Stimulated activated CD4-positive, alpha-beta T cell treated with anti-CD3 and anti-CD28 coated beads, Interleukin-4, amount 100 ng/mL, for 24 hours (primary cell): ENCODE measurements at regions not wholly inside any gene's neighbourhood (a gene's known extent, or its start where the extent isn't known, plus 50 kb on each side); places are given as distances from the start of the nearest gene placed in this dataset.

Source experiments
- DNase-seq: peaks from one replicate; pipeline ENCODE4 v3.0.0-alpha.2; 2020

GRCh38 chr13:105168295-105168694, 1367.2 kb downstream of the EFNB2 start:
- DNase-seq: no peak

GRCh38 chr13:105167385-105167784, 1368.1 kb downstream of the EFNB2 start:
- no peak for DNase-seq

GRCh38 chr13:105165449-105166125, 1369.9 kb downstream of the EFNB2 start:
- no peak for DNase-seq

- no peak for DNase-seq
Measured at GRCh38 chr13:105159841-105160240, 1375.6 kb downstream of the EFNB2 start.

GRCh38 chr13:105153611-105154010, 1381.9 kb downstream of the EFNB2 start:
- DNase-seq: no peak

GRCh38 chr13:105151639-105152038, 1383.8 kb downstream of the EFNB2 start:
- DNase-seq: no peak

GRCh38 chr13:105147461-105147860, 1388.0 kb downstream of the EFNB2 start:
- no peak for DNase-seq

GRCh38 chr13:105144936-105145335, 1390.5 kb downstream of the EFNB2 start:
- no peak for DNase-seq

GRCh38 chr13:105144020-105144419, 1391.4 kb downstream of the EFNB2 start:
- DNase-seq: no peak

- no peak for DNase-seq
Measured at GRCh38 chr13:105142556-105142955, 1392.9 kb downstream of the EFNB2 start.

GRCh38 chr13:105139380-105140285, 1395.8 kb downstream of the EFNB2 start:
- DNase-seq: peak; percentile 68

- no peak for DNase-seq
Measured at GRCh38 chr13:105139048-105139379, 1396.4 kb downstream of the EFNB2 start.

- DNase-seq: no peak
Measured at GRCh38 chr13:105135852-105136615, 1399.4 kb downstream of the EFNB2 start.

- no peak for DNase-seq
Measured at GRCh38 chr13:105127732-105128131, 1407.7 kb downstream of the EFNB2 start.

GRCh38 chr13:105121221-105121620, 1414.2 kb downstream of the EFNB2 start:
- DNase-seq: no peak

- DNase-seq: no peak
Measured at GRCh38 chr13:105118426-105118985, 1417.0 kb downstream of the EFNB2 start.

GRCh38 chr13:105116966-105117365, 1418.5 kb downstream of the EFNB2 start:
- DNase-seq: no peak

GRCh38 chr13:105112561-105112960, 1422.9 kb downstream of the EFNB2 start:
- DNase-seq: no peak

GRCh38 chr13:105107781-105108180, 1427.7 kb downstream of the EFNB2 start:
- DNase-seq: no peak

GRCh38 chr13:105105471-105105870, 1430.0 kb downstream of the EFNB2 start:
- no peak for DNase-seq

- no peak for DNase-seq
Measured at GRCh38 chr13:105097521-105097920, 1437.9 kb downstream of the EFNB2 start.

GRCh38 chr13:105089858-105090643, 1445.4 kb downstream of the EFNB2 start:
- no peak for DNase-seq
